NCI-H510A treated with DMSO at 0.1 percent for 48 hours (cell line): ENCODE measurements at regions not wholly inside any gene's neighbourhood (a gene's known extent, or its start where the extent isn't known, plus 50 kb on each side); places are given as distances from the start of the nearest gene placed in this dataset.
A peak's percentile ranks its signal among the peaks of the same experiment; 100 is the strongest.
"Not testable (repeated sequence)": the region's sequence is repeated elsewhere in the genome, so short reads cannot be mapped to it uniquely, and the experiment has no call there.

Experiments used
- DNase-seq: peaks from one replicate; lab custom pipeline; 2025; lab: John Stamatoyannopoulos, UW

DNA sequence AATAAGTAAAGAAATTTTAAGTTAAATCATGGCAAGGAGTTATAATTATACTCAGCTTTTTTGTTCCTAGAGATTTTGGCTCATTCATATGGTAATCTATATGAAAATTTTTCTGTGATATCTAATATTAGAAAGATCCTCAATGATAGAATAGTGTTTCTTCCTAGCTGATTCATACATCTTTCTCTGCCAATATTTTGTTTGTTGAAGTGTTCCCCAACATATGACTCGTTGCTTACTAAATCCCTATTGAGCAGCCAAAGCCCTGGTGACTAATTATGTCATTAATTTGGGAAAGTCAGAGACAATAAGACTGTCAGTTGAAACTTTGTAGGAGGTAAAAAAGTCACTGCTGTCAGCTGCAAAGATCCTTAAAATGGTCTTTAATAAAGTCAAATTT is 1348.5 kb upstream of the CDH18 start:
- not testable (repeated sequence) for DNase-seq

- DNase-seq, result not testable (repeated sequence)
These were observed 1327.4 kb upstream of the CDH18 start for GRCh38 chr5:21315376-21315775.

- DNase-seq, result not testable (repeated sequence)
These were observed 1313.2 kb upstream of the CDH18 start for GRCh38 chr5:21301205-21301604.

GRCh38 chr5:21274361-21274760 is 1286.4 kb upstream of the CDH18 start:
- not testable (repeated sequence) for DNase-seq

DNA sequence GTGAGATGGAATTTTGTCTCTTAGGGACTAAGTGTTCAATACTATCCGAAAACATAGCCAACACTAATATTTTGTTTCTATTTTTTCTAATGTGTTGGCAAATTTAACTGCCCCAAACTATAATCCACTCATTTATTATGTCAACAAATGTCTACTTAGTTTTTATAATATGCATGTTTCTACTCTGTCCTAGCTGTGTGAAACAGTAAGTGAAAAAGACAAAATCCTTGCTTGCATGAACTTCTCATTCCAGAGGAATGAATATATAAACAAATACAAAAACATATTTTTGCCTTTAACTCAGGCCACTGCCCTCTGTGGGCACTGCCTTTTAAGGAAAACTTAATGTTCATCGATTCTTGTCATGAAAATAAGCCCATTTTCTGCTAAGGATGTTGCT is 1275.4 kb upstream of the CDH18 start:
- DNase-seq, result no peak

DNA sequence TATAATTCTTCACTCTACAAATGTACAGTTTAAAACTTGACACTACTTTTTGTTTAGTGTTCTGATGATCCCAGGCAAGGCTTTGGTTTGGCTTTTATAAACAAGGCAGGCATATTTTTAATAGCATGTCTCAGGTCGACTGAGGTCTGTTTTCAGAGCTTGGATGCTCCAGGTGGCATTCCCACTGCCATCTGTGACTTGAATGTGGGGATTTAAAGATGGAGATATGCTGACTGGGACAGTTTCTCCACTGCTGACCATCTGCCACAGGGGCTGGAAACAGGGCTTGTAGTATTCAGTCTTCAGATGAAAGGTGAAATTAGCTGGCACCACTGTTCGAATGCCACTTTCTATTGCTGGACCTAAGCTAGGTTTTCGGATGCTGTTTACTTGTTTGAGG is 1266.2 kb upstream of the CDH18 start:
- no peak for DNase-seq

GRCh38 chr5:21244982-21245381 is 1257.0 kb upstream of the CDH18 start:
- DNase-seq, result no peak

- DNase-seq, result no peak
These were observed 1250.8 kb upstream of the CDH18 start for GRCh38 chr5:21238786-21239185.

GRCh38 chr5:21237461-21237860 is 1249.5 kb upstream of the CDH18 start:
- no peak for DNase-seq

- no peak for DNase-seq
These were observed 1249.0 kb upstream of the CDH18 start for GRCh38 chr5:21236971-21237427.

GRCh38 chr5:21236104-21236503 is 1248.1 kb upstream of the CDH18 start:
- no peak for DNase-seq

DNA sequence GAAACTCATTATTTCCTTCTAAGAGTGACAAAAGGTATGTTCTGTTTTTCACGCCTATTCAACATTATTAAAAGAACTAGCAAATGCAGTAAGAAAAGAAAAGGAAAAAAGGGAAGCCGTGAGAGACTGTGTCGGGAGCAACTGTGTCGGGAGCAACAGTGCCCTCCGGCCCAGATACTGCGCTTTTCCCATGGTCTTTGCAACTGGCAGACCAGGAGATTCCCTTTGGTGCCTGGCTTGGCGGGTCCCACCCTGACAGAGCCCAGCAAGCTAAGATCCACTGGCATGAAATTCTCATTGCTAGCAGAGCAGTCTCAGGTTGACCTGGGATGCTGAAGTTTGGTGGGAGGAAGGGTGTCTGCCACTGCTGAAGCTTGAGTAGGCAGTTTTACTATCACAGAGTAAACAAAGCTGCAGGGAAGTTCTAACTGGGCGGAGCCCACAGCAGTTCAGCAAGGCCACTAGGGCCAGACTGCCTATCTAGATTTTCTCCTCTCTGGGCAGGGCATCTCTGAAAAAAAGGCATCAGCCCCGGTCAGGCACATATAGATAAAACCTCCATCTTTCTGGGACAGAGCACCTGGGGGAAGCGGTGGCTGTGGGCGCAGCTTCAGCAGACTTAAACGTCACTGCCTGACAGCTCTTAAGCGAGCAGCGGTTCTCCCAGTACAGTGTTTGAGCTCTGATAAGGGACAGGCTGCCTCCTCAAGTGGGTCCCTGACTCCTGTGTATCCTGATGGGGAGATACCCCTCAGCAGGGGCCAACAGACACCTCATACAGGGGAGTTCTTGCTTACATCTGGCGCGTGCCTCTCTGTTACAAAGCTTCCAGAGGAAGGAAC is 1237.4 kb upstream of the CDH18 start:
- DNase-seq, result peak; percentile 33

GRCh38 chr5:21221616-21222015 is 1233.6 kb upstream of the CDH18 start:
- DNase-seq, result no peak

DNA sequence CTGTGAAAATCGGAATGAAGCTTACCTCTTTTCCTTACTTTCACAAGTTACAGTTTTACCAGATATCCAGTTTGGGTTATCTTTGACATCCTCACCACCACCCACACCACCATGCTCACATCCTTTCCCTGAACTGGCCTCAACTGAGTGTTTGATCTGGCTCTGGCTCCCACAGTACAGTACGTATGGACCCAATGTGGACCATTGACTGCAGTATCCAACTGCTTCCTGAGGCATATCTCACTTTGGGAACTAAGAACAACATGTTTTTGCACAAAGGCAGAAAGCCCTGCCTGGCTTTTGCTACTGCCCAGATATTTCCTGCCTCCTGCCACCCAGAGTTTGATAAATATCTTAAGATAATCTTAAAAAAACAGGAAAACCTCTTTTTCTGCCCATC is 1232.0 kb upstream of the CDH18 start:
- DNase-seq, result no peak

GRCh38 chr5:21219251-21219650 is 1231.3 kb upstream of the CDH18 start:
- no peak for DNase-seq

DNA sequence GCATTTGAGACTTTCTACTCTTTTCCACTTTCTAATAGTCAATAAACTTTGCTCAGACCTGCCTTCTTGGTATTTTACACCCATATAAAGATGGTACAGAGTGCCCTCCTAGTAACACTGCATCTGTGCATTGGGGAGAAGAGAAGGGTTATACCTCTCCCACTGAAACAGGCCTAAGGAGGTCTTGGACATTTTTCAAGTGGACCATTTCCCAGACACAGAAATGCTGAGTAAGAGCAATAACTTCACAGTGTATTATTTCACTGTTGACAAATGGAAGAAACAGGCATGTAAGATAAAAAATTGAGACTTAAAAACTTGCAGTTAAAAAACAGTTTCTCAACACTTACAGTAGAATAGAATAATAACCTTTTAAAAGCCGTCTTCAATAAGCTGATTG is 1224.0 kb upstream of the CDH18 start:
- DNase-seq, result no peak

- no peak for DNase-seq
These were observed 1221.4 kb upstream of the CDH18 start for GRCh38 chr5:21209409-21209808.

- no peak for DNase-seq
These were observed 1211.1 kb upstream of the CDH18 start for GRCh38 chr5:21199087-21199486.

DNA sequence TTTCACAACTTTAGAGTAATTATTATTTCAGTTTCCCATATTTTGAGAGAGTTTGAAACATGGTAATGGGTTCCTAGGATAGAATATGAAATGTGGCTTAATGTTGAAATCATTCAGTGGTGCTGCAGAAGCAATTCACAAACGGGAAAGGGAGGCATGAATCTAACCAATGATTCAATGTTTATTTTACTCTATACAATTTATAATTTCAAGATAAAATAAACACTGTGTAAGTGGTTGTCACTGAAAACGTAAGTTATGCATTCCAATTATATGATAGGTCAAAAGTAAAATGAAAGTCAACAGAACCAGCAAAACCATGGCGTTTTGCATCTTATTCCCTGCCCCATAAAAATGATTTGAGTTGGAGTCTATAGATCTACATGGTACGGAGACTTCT is 1207.1 kb upstream of the CDH18 start:
- no peak for DNase-seq

- DNase-seq, result no peak
These were observed 1197.5 kb upstream of the CDH18 start for GRCh38 chr5:21185536-21185935.

DNA sequence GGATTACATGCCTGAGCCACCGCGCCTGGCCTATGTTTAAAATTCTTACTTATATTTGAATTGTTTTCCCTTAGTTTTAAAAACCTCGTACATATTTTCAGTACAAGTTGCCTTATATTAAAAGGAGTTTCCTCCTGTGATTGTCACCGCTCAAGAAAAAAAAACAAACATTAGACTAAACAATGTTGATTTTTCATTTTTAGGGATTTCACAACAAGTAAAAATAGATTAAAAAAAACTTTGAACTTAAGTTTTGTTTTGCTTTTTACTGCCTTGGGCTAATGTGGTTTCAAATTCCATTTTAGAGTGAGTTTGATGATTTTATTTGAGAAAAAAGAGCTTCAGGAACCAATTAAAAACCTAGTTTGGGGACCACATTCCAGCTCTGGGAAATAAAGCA is 1196.6 kb upstream of the CDH18 start:
- no peak for DNase-seq

DNA sequence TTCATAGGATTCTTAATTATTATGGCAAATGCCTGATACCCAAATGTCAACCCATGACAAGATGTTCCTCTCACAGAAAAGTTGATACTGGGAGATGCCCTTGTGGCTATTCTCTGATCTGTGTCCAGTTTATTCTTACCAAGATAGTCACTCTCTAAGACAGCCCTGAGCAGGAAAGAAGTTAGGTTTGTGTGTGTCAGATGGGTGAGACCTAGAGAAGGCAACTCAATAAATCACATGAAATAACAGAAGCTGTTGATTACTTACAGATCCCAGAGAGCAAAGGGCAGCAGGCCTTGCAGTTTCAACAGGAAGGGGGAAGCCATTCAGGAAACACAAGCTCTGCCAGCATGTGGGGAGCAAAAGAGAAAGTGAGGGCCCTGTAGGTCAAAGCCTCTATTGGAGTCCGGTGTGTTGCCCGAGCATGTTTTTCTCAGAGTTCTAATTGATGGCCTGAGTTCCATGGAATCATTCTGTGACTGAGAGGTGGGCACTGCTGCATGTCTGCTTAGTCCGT is 1193.7 kb upstream of the CDH18 start:
- no peak for DNase-seq

DNA sequence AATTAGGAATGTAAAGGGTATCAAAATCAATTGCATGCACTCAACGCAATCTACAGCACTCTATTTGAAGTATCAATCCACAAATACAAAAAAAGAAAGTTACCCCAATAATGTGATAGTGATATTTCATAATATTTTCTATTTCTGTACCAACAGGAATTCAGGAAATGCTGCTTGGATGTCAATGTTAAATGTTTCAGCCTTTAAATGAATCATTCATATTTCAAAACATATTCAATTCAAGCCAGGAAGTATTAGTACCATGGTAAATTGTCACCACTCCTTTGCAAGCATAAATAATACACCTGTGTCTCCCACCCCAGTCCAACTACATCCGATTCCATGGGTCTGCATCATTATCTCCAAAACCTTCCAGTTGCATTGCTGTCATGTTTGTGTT is 1185.5 kb upstream of the CDH18 start:
- no peak for DNase-seq

GRCh38 chr5:21173036-21173435 is 1185.0 kb upstream of the CDH18 start:
- no peak for DNase-seq
